Esophagus (tissue), 2 donors: ENCODE measurements at regions not wholly inside any gene's neighbourhood (a gene's known extent, or its start where the extent isn't known, plus 50 kb on each side); places are given as distances from the start of the nearest gene placed in this dataset.

Source experiments
- H3K27ac ChIP-seq, 2 donors: one replicate each; pipeline ENCODE4 v1.5.1; 2013; ENCODE audit warnings: low read depth in 2 of 2, mild to moderate bottlenecking in 2 of 2, inconsistent platforms in 1 of 2, low read length in 1 of 2, moderate library complexity in 1 of 2
- H3K27me3 ChIP-seq, 2 donors: one replicate each; pipeline ENCODE4 v1.6.1; 2013; ENCODE audit warnings: low read length in 2 of 2, control low read depth in 1 of 2, mild to moderate bottlenecking in 1 of 2; ENCODE audit not compliant: insufficient read depth in 2 of 2, control insufficient read depth in 1 of 2
- H3K36me3 ChIP-seq, 2 donors: one replicate each; pipeline ENCODE4 v1.6.1; 2013; ENCODE audit warnings: low read length in 1 of 2; ENCODE audit not compliant: control insufficient read depth in 2 of 2, insufficient read depth in 2 of 2
- H3K4me1 ChIP-seq, 2 donors: one replicate each; pipeline ENCODE4 v1.6.1; 2013; ENCODE audit warnings: low read length in 1 of 2; ENCODE audit not compliant: control insufficient read depth in 2 of 2, insufficient read depth in 2 of 2
- H3K4me3 ChIP-seq, 2 donors: one replicate each; pipeline ENCODE4 v1.5.1; 2013; ENCODE audit warnings: low read length in 2 of 2, mild to moderate bottlenecking in 2 of 2, low read depth in 1 of 2, moderate library complexity in 1 of 2
- H3K9me3 ChIP-seq, 2 donors: one replicate each; pipeline ENCODE4 v1.6.1; 2013; ENCODE audit warnings: mild to moderate bottlenecking in 2 of 2, low read depth in 1 of 2, low read length in 1 of 2, moderate library complexity in 1 of 2; ENCODE audit not compliant: control insufficient read depth in 2 of 2, insufficient read depth in 1 of 2
- WGBS, 2 donors: extraction: QIAGEN DNeasy Blood & Tissue Kit; methylation state at CpG; one replicate each; pipeline ENCODE4 v1.1.7; 2013; 5-methylcytosine and 5-hydroxymethylcytosine counted together
- donor health status: healthy with polysubstance abuse.
- donor health status: Bipolar disorder and iron deficiency.

DNA sequence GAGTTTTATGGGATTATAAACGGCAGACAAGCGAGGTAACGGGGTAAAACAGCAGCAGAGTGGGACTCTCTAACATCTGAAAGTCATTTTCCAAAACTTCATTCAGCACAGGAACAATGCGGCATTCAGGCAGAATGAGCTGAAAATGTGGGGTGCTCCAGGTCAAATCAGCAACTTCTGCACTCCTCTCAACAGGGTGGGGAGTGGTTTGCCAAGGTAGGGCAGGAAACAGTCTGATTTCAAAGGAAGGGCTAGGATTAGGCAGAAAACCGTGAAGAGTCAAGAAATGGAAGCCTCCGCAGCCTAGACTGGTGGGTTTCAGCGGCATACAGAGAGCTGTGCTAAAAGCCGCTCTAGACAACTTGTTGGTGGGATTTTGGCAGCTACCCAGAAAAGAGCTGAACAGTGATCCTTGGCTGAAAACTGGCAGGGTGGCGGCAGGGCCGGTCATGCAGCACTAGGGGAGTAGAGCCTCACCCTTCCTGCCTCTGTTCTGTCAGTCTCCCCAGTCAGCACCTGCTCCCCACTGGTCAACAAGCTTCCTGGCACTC is 154.2 kb upstream of the KLF12 start:
- Histone ChIP-seq H3K4me1 (peaks cover 0 to 4% of the 10 kb centered on the region in 2 donors), H3K27ac (no peak overlapping the region), H3K9me3 (no peaks in the 10 kb centered on the region), H3K27me3 (no peaks in the 10 kb centered on the region), H3K36me3 (no peaks in the 10 kb centered on the region), H3K4me3 (no peak overlapping the region)
- WGBS, 2 donors = 27% methylated on average over 10 of the region's 10 CpGs

DNA sequence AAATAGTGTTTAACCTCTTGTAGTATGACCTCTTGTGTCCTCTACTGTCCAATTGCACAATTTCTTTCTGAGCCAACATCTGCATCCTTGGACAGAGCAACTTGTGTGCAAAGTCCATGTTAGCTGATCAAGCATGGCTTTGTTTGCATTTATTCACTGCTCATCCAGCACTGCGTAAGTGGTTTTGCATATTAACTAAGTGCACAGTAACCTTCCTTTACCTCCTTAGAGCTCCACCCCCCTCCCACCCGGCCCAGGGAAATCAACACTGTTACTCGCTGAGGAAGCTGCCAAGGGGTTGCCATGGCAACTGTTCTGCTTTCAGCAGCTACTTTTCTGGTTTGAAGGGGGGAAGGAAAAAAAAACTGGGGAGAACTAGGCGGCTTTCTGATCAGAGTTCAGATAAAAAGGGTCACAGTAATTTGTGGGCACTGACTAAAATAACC is 153.5 kb upstream of the KLF12 start:
- WGBS, 2 donors = 1 to 2% methylated on average over 4 of the region's 4 CpGs
- Histone ChIP-seq H3K36me3 (no peaks in the 10 kb centered on the region), H3K27ac (no peak overlapping the region), H3K27me3 (no peaks in the 10 kb centered on the region), H3K4me1 (peaks cover 0 to 4% of the 10 kb centered on the region in 2 donors), H3K4me3 (no peak overlapping the region), H3K9me3 (no peaks in the 10 kb centered on the region)

DNA sequence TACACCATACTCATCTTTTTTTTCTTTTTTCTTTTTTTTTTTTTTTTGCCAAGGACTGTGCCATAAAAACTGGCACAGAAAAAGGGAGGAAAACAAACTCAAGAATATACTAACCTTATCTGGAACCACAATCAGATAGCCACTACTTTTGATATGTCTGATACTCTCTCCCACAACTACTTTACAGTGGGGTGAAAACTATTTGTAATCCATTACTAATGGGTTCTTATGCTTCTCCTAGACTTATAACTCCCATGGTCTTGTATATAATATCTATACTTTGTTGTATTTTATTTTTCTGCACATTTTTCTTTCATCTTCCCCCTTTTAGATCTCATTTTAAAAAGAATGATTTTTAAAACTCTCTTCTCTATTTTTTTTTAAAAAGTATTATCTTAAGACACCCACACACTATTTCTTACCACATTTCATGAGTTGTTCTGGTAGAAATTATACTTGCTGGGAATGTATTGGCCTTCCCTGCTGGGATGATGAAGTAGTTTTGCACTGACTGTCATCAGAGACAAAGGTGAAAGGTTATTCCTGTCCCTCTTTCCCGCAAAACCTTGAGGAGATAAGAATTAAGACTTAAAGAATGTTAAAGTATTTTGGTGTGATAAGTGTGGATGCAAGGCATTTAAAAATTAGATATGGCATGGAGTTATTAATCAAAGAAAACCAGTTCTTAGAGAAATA is 146.7 kb upstream of the KLF12 start:
- WGBS, 2 donors = 70 to 82% methylated on average over 1 of the region's 1 CpG
- Histone ChIP-seq H3K9me3 (no peaks in the 10 kb centered on the region), H3K36me3 (no peaks in the 10 kb centered on the region), H3K4me1 (no peaks in the 10 kb centered on the region), H3K27me3 (no peaks in the 10 kb centered on the region), H3K4me3 (no peak overlapping the region), H3K27ac (no peak overlapping the region)

DNA sequence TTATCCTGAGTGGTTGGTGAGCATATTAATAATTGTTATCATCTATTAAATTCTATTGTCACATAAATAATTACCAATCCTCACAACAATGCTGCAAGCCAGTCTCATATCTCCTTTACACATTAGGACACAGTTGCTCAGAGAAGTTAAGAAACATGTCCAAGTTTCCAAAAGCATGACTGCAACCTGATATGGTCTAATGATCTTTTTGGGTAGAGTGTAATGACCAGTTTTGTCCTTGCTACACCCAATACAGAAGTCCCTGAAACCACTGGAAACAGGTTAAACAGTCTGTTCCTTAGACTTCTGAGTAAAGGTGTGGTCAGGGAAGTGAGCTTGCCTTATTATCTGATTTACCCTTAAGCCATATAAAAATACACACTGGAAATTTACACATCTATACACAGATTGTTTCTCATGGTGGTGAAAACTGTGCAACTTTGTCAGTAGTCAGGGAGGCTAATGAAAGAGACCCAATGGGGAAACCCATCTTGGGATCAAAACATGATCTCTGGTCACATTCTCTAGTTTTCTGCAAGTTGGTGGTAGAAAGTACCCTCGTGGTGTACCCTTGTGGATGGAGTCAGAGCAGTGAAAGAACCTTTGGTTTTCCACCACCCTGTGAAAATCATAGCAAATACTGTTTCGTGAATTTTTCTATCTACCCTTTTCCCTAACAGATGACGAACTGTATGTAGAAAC is 146.0 kb upstream of the KLF12 start:
- Histone ChIP-seq H3K9me3 (no peaks in the 10 kb centered on the region), H3K27me3 (no peaks in the 10 kb centered on the region), H3K4me1 (no peaks in the 10 kb centered on the region), H3K36me3 (no peaks in the 10 kb centered on the region), H3K4me3 (no peak overlapping the region), H3K27ac (no peak overlapping the region)
- WGBS, 2 donors = 86 to 89% methylated on average over 3 of the region's 3 CpGs

DNA sequence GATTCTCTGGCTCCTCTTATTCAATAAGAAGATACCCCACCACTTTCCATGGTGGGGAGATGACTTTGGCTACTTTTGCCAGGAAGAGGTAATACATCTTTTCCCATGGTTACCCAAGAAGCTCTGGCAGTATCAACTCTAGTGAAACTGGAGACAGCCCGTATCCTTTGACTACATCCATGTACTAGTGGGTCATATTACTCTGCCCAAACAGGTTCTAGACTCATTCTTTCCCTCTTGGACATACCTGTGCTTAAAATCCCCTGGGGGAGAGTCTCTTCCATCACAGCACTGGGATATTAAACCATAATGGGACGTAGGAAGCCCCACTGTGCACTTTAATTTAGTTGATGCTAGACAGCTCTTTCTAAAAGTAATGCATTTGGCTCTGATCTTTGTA is 144.7 kb upstream of the KLF12 start:
- H3K9me3 ChIP-seq = no peaks in the 10 kb centered on the region
- no peak overlapping the region for H3K27ac ChIP-seq
- WGBS, 2 donors = 84 to 98% methylated on average over 2 of the region's 2 CpGs
- H3K4me3 ChIP-seq = no peak overlapping the region
- no peaks in the 10 kb centered on the region for H3K4me1 ChIP-seq
- H3K27me3 ChIP-seq = no peaks in the 10 kb centered on the region
- H3K36me3 ChIP-seq = no peaks in the 10 kb centered on the region

DNA sequence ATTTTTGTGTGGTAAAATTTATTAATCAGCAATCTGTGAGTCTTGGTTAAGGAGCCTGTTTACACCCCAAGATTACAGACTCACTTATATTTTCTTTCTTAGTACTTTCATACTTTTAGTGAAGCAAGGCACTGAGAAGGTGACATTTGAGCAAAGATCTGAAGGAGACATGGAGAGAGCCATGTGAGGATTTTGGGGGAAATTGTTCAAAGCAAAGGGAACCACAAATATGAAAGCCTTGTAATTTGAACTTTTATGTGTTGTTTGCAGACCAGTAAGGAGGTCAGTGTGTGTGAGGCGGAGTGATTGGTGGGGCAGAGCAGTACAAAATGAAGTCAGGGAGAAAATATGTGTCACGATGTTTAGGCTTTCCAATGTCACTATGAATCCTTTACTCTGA is 140.7 kb upstream of the KLF12 start:
- H3K4me3 ChIP-seq = no peak overlapping the region
- H3K27me3 ChIP-seq = no peaks in the 10 kb centered on the region
- no peaks in the 10 kb centered on the region for H3K4me1 ChIP-seq
- 76 to 85% methylated on average over 2 of the region's 2 CpGs for WGBS, 2 donors
- H3K27ac ChIP-seq = no peak overlapping the region
- H3K9me3 ChIP-seq = no peaks in the 10 kb centered on the region
- no peaks in the 10 kb centered on the region for H3K36me3 ChIP-seq

DNA sequence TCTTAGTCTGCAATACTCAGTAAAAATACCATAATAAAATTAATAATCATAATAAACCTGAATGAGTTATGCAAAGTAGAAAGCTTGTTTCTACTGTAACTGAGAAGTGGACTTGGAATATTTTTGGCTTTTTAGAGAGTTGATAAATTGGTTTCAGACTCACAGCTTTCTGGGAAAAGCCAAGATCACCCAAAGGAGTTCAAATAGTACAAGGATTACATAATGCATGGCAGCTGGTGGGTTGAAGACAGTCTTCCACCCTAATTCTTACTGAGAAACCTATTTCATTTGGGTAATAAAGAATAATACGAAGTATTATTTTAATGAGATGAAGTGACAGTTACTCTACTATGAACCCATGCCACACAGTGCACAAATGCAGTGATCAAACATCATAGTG is 139.4 kb upstream of the KLF12 start:
- no peaks in the 10 kb centered on the region for H3K4me1 ChIP-seq
- no peaks in the 10 kb centered on the region for H3K36me3 ChIP-seq
- 74 to 83% methylated on average over 1 of the region's 1 CpG for WGBS, 2 donors
- no peak overlapping the region for H3K4me3 ChIP-seq
- H3K27ac ChIP-seq = no peak overlapping the region
- H3K27me3 ChIP-seq = no peaks in the 10 kb centered on the region
- H3K9me3 ChIP-seq = no peaks in the 10 kb centered on the region

DNA sequence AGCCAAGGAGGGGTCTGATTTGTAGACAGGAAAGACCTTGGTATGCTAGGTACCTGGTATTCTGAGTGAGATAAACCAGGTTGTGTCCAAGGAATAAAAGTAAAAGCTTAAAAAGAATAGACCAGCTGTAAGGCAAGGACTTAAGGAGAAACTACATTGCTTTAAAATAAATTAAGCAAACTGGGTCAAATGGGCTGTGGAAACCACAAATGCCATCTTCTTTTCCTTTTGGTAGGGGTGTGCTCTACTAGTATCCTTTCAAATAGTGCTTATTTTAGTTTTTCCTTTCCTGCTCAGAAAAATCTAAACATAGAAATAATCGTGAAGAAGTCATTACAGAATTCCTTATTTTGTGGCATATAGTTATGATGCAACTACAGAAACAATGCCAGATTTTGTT is 138.6 kb upstream of the KLF12 start:
- no peak overlapping the region for H3K27ac ChIP-seq
- no peak overlapping the region for H3K4me3 ChIP-seq
- H3K27me3 ChIP-seq = no peaks in the 10 kb centered on the region
- 43 to 48% methylated on average over 1 of the region's 1 CpG for WGBS, 2 donors
- no peaks in the 10 kb centered on the region for H3K9me3 ChIP-seq
- no peaks in the 10 kb centered on the region for H3K36me3 ChIP-seq
- H3K4me1 ChIP-seq = no peaks in the 10 kb centered on the region

DNA sequence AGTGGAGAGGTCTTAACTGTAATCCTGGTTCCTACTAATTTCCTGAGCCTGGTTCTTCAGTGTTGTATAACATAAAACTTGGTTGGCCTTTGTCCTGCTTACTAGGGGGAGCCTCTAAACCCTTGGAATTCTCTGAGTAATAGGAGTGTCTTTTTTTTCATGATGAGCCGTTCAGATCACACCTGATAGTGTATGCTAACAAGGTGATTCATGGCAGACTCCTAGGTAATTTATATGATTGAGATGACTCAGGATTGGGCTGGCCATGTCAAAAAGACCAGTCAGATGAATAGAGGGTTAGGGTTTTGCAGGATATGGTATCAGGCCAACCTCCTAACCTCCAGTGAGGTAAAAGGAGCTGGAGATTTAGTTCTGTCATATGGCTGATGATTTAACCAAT is 135.8 kb upstream of the KLF12 start:
- Histone ChIP-seq H3K4me3 (no peak overlapping the region), H3K27ac (no peak overlapping the region), H3K4me1 (no peaks in the 10 kb centered on the region), H3K36me3 (no peaks in the 10 kb centered on the region), H3K9me3 (no peaks in the 10 kb centered on the region), H3K27me3 (no peaks in the 10 kb centered on the region)
- 38% methylated on average over 1 of the region's 1 CpG for WGBS, 2 donors

DNA sequence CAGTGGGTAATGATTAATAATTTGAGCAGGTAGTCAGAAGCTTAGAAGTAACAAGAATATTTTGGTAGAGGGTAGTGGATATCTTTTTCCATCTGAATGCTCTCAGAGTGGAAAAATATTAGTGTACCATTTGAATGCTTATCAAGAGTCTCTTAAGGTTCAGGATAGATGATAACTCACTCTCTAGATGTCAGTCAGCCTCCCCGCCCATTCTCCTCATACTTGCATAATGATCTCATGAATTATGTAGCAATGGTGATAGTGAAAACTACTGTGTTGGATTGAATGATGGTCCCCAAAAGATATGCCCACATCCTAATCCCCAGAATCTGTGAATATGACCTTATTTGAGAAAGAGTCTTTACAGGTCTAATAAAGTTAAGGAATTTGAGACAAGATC is 132.7 kb upstream of the KLF12 start:
- no peak overlapping the region for H3K4me3 ChIP-seq
- WGBS, 2 donors = 91 to 94% methylated on average over 1 of the region's 1 CpG

More for the DNA sequence above, 132.7 kb upstream of the KLF12 start:
- Histone ChIP-seq H3K36me3 (no peaks in the 10 kb centered on the region), H3K27ac (no peak overlapping the region), H3K27me3 (no peaks in the 10 kb centered on the region), H3K9me3 (no peaks in the 10 kb centered on the region), H3K4me1 (no peaks in the 10 kb centered on the region)
